Astrocyte (in vitro differentiated cells and primary cell): ENCODE measurements at regions not wholly inside any gene's neighbourhood (a gene's known extent, or its start where the extent isn't known, plus 50 kb on each side); places are given as distances from the start of the nearest gene placed in this dataset.

Experiments used
- DNase-seq: peaks from one replicate; pipeline ENCODE4 v3.0.0-alpha.2; 2010; ENCODE audit warnings: low read depth
- FAIRE-seq: peaks from 2 replicates; lab custom pipeline; 2011; peaks lifted over from hg19 to GRCh38; lab: Jason Lieb, UNC
- H2AFZ ChIP-seq: 2 replicates; pipeline ENCODE4 v1.6.0; 2012; ENCODE audit warnings: low read depth, low read length, inconsistent platforms
- H3K27ac ChIP-seq: 2 replicates; pipeline ENCODE4 v1.5.1; 2011; ENCODE audit warnings: low read depth, low read length, inconsistent platforms
- H3K27me3 ChIP-seq: 2 replicates; pipeline ENCODE4 v1.6.0; 2011; ENCODE audit warnings: low read length, inconsistent platforms; ENCODE audit not compliant: insufficient read depth
- H3K36me3 ChIP-seq: 2 replicates; pipeline ENCODE4 v1.5.1; 2011; ENCODE audit warnings: low read length, inconsistent platforms; ENCODE audit not compliant: insufficient read depth
- H3K4me1 ChIP-seq: 2 replicates; pipeline ENCODE4 v1.5.1; 2011; ENCODE audit warnings: low read length, inconsistent platforms; ENCODE audit not compliant: insufficient read depth
- H3K4me2 ChIP-seq: 2 replicates; pipeline ENCODE4 v1.6.0; 2012; ENCODE audit warnings: low read length, inconsistent platforms
- H3K4me3 ChIP-seq: 2 replicates; pipeline ENCODE4 v1.5.1; 2011; ENCODE audit warnings: low read depth, mild to moderate bottlenecking, low read length, inconsistent platforms; ENCODE audit not compliant: insufficient read depth
- H3K79me2 ChIP-seq: 2 replicates; pipeline ENCODE4 v1.6.0; 2012; ENCODE audit warnings: mild to moderate bottlenecking, low read length, inconsistent platforms; ENCODE audit not compliant: insufficient read depth
- H3K9ac ChIP-seq: 2 replicates; pipeline ENCODE4 v1.6.0; 2012; ENCODE audit warnings: mild to moderate bottlenecking, low read length, inconsistent platforms
- H3K9me3 ChIP-seq: 2 replicates; pipeline ENCODE4 v1.5.1; 2012; ENCODE audit warnings: low read depth, mild to moderate bottlenecking, low read length, inconsistent platforms; ENCODE audit not compliant: insufficient read depth
- H4K20me1 ChIP-seq: 2 replicates; pipeline ENCODE4 v1.6.0; 2012; ENCODE audit warnings: low read length, inconsistent platforms; ENCODE audit not compliant: insufficient read depth
- H3K27ac Mint-ChIP-seq: one replicate; pipeline ENCODE4 v1.8.0; 2021; ENCODE audit warnings: mild to moderate bottlenecking, mixed read lengths; ENCODE audit not compliant: unreplicated experiment
- H3K27me3 Mint-ChIP-seq: one replicate; pipeline ENCODE4 v1.8.0; 2021; ENCODE audit warnings: low read depth, mixed read lengths; ENCODE audit not compliant: unreplicated experiment
- H3K36me3 Mint-ChIP-seq: one replicate; pipeline ENCODE4 v1.8.0; 2021; ENCODE audit warnings: low read depth, mixed read lengths; ENCODE audit not compliant: unreplicated experiment
- H3K4me1 Mint-ChIP-seq: one replicate; pipeline ENCODE4 v1.8.0; 2021; ENCODE audit warnings: low read depth, mixed read lengths; ENCODE audit not compliant: unreplicated experiment
- H3K4me3 Mint-ChIP-seq: one replicate; pipeline ENCODE4 v1.8.0; 2021; ENCODE audit warnings: mild to moderate bottlenecking, moderate library complexity, mixed read lengths; ENCODE audit not compliant: unreplicated experiment
- H3K9me3 Mint-ChIP-seq: one replicate; pipeline ENCODE4 v1.8.0; 2021; ENCODE audit warnings: mild to moderate bottlenecking, mixed read lengths; ENCODE audit not compliant: unreplicated experiment
- EZH2 ChIP-seq: IDR thresholded peaks from 2 replicates; pipeline ENCODE4 v1.6.1; 2012; ENCODE audit warnings: mild to moderate bottlenecking, low read length, inconsistent platforms; ENCODE audit not compliant: insufficient read depth
- TF ChIP-seq, protein P1 (sequence below): IDR thresholded peaks from 2 replicates; pipeline ENCODE4 v1.5.1; 2011; ENCODE audit warnings: low read depth, mild to moderate bottlenecking, inconsistent platforms, low read length, moderate library complexity; ENCODE audit not compliant: insufficient read depth

DNA sequence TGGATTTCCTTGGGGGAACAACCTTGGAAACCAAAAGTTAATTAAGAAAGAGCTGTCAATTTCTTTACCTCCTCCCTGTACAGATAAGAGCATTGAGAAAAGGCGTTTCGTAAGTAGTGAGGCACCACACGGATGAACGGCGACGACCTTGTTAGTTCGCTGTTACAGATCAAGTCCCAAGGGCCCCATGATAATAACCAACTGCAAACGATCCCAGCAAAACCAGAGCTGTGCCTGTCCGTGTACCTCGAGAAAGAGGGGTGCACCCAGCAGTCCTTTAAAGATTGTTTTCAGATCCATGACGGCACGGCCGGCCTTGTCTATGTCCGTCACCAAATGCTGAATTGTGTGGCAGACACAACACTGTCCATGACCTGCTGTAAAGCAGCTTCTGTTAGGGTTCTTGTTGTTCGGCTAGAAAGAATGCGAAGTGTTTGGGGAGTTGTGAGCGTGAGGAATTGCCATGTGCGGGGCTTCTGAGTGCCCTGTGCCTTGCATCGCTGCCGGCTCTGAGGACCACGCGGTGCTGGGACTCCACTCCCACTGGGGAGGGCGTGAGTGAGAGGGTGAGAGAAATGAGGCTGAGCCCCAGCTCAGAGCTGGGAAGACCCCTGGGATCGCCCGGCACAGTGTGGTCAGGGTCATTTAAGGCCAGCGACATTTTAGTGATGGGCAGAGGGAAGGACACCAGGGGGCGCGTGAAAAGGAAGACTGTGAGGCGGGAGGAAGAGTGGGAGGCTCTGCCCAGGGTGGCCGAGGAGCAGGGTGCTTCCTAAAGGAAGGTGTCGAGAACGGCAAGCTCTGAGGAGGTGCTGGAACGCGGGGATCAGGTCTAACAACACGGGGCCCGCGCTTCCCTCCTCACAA, 136.8 kb upstream of the RPS6KA2 start:
- Histone ChIP-seq H4K20me1 (no peaks in the 10 kb centered on the region), H3K4me3 (no peak overlapping the region), H3K79me2 (no peaks in the 10 kb centered on the region), H3K4me1 (no peaks in the 10 kb centered on the region), H3K9me3 (no peaks in the 10 kb centered on the region), H3K27me3 (peaks cover 5% of the 10 kb centered on the region), H3K27ac (no peak overlapping the region), H3K9ac (no peak overlapping the region), H3K36me3 (no peaks in the 10 kb centered on the region), H2AFZ (no peak overlapping the region), H3K4me2 (no peak overlapping the region)
- no peak for DNase-seq
- peaks cover 22% of the 10 kb centered on the region for H3K4me1 Mint-ChIP-seq
- H3K4me3 Mint-ChIP-seq = no peak overlapping the region
- no peaks in the 10 kb centered on the region for H3K9me3 Mint-ChIP-seq
- FAIRE-seq = no peak
- peaks cover 15% of the 10 kb centered on the region for H3K27me3 Mint-ChIP-seq
- TF ChIP-seq, protein P1, sequence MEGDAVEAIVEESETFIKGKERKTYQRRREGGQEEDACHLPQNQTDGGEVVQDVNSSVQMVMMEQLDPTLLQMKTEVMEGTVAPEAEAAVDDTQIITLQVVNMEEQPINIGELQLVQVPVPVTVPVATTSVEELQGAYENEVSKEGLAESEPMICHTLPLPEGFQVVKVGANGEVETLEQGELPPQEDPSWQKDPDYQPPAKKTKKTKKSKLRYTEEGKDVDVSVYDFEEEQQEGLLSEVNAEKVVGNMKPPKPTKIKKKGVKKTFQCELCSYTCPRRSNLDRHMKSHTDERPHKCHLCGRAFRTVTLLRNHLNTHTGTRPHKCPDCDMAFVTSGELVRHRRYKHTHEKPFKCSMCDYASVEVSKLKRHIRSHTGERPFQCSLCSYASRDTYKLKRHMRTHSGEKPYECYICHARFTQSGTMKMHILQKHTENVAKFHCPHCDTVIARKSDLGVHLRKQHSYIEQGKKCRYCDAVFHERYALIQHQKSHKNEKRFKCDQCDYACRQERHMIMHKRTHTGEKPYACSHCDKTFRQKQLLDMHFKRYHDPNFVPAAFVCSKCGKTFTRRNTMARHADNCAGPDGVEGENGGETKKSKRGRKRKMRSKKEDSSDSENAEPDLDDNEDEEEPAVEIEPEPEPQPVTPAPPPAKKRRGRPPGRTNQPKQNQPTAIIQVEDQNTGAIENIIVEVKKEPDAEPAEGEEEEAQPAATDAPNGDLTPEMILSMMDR = no peak
- TF ChIP-seq EZH2 = no peak
- no peak overlapping the region for H3K27ac Mint-ChIP-seq
- H3K36me3 Mint-ChIP-seq = peaks cover 7% of the 10 kb centered on the region

DNA sequence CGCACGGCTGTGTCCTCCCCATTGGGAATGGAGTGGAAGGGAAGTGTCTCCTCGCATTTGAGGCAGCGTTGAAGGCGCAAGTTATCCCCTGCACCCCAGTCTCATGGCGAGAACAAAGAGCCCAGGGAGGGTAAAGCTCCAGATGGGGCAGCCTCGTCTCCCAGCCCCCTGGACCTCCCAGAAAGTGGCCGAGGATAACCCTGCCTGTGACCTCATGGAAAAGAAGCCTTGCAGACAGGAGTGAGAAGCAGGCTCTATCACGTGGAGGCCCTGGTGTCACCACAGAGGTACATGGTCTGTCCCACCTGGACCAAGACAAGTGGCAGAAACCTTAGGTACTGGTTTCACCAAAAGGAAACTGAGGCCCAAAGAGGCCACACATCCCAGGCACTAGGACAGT, 134.8 kb upstream of the RPS6KA2 start:
- Mint-ChIP-seq H3K27me3 (peaks cover 9% of the 10 kb centered on the region), H3K36me3 (peaks cover 7% of the 10 kb centered on the region), H3K4me3 (no peak overlapping the region), H3K9me3 (no peaks in the 10 kb centered on the region), H3K27ac (no peak overlapping the region), H3K4me1 (peaks cover 36% of the 10 kb centered on the region)
- TF ChIP-seq, protein P1 = no peak
- no peak for TF ChIP-seq EZH2
- FAIRE-seq (no peak), DNase-seq (no peak)
- Histone ChIP-seq H4K20me1 (no peaks in the 10 kb centered on the region), H3K4me1 (peaks cover 3% of the 10 kb centered on the region), H3K27ac (no peak overlapping the region), H3K27me3 (peaks cover 10% of the 10 kb centered on the region), H3K4me2 (no peak overlapping the region), H3K79me2 (no peaks in the 10 kb centered on the region), H3K9me3 (no peaks in the 10 kb centered on the region), H3K4me3 (no peak overlapping the region), H3K9ac (no peak overlapping the region), H3K36me3 (no peaks in the 10 kb centered on the region), H2AFZ (no peak overlapping the region)

DNA sequence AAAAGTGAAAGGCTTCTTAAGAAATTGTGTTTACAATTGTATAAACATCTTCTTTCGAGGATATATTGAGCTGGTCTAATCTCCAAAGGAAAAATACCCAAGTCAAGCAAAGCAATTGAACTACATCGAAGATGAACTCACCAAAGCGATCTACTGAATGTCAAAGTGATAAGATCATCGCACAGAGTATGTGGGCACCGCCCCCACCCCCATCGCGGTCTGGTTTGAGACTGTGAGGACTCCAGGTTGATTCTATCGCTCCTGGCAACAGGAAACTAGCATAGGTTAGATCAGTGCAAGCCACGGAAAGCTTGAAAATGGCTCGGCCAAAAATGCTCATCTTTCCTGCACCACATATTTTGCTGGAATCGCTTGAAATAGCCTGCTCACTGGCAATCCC, 133.2 kb upstream of the RPS6KA2 start:
- peaks cover 3% of the 10 kb centered on the region for H3K4me1 ChIP-seq
- H3K9ac ChIP-seq = no peak overlapping the region
- TF ChIP-seq, protein P1 = no peak
- no peak for TF ChIP-seq EZH2
- no peak for DNase-seq
- no peak overlapping the region for H3K4me3 ChIP-seq
- no peaks in the 10 kb centered on the region for H3K9me3 ChIP-seq
- no peaks in the 10 kb centered on the region for H3K79me2 ChIP-seq
- H2AFZ ChIP-seq = no peak overlapping the region
- FAIRE-seq = no peak
- no peaks in the 10 kb centered on the region for H4K20me1 ChIP-seq
- H3K27me3 ChIP-seq = peaks cover 10% of the 10 kb centered on the region
- Mint-ChIP-seq H3K27me3 (peaks cover 9% of the 10 kb centered on the region), H3K9me3 (no peaks in the 10 kb centered on the region), H3K27ac (peak overlapping the region; percentile 27), H3K4me3 (no peak overlapping the region), H3K4me1 (peaks cover 32% of the 10 kb centered on the region), H3K36me3 (peaks cover 7% of the 10 kb centered on the region)
- no peak overlapping the region for H3K27ac ChIP-seq
- H3K36me3 ChIP-seq = no peaks in the 10 kb centered on the region
- no peak overlapping the region for H3K4me2 ChIP-seq
